DMS153 treated with DMSO at 0.1 percent for 48 hours (cell line): ENCODE measurements at regions not wholly inside any gene's neighbourhood (a gene's known extent, or its start where the extent isn't known, plus 50 kb on each side); places are given as distances from the start of the nearest gene placed in this dataset.
A peak's percentile ranks its signal among the peaks of the same experiment; 100 is the strongest.

ENCODE experiments used
- DNase-seq: peaks from one replicate; lab custom pipeline; 2025; ENCODE audit not compliant: unreplicated experiment; lab: John Stamatoyannopoulos, UW

DNA sequence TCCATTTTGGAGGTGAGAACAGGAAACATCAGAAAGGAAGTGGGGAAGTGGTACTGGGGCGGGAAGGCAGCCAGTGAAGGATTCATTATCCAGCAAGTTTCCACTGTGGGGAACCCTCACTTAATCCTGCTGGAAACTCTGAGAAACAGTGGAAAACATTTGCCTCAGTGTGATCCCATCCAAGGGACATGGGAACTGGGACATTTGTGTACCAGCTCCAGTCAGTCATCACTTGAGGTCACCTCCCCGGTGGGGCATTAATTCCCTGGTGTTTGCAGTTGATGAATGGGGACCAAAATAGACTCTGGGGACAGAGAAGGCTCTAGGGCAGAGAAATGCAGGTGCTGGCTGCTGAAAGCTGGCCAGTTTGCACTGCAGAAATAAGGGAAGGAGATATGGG, 599.9 kb downstream of the BUD13 start:
- DNase-seq, result no peak

GRCh38 chr11:116172156-116172555, 600.6 kb downstream of the BUD13 start:
- DNase-seq, result no peak

- no peak for DNase-seq
Observed at GRCh38 chr11:116171271-116172140, 601.3 kb downstream of the BUD13 start.

DNA sequence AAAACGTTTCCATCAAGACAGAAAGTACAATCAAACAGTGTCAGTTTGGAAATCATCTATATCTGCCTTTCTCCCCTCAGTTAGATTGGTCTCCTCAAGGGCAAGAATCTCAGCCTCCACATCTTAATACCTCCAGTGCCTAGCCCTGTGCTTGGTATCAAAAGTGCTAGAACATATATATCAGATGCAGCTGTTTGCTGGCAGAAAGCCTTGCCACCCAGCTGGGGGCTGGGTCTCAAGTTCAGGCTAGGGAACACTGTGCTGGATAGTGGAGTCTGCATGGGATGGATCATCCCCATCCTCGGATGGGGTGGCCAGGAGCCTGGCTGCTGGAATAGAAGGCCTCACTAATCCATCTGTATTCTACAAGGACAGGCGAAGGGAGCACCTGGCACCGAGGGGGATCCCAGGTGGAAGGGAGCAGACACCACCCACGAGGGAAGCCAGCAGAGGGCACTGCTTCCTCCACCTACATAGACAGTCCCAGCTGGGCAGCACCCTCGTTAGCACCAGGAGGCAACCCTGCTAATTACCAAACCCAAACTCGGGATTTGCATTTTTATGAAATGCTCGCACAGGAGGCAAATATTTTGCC, 602.2 kb downstream of the BUD13 start:
- no peak for DNase-seq

DNA sequence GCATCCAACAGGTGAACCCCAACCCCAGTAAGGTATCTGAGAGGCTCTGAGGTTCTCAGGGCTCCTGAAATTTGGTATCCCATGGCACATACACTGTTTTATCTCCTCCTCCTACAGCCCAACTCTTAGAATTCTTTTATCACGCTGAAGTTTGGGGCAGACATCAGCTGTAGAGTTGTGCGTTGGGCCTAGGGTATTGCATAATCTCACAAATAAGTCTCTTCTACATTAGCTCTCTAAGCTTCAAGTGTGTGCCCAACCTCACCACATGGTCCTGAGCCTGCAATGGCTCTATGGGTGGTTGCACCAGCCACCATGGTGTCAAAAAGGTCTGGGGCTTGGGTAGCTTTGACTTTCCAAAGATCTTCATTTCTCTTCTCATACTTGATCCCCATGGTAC, 603.0 kb downstream of the BUD13 start:
- no peak for DNase-seq

- no peak for DNase-seq
Observed at GRCh38 chr11:116168459-116168787, 604.4 kb downstream of the BUD13 start.

DNA sequence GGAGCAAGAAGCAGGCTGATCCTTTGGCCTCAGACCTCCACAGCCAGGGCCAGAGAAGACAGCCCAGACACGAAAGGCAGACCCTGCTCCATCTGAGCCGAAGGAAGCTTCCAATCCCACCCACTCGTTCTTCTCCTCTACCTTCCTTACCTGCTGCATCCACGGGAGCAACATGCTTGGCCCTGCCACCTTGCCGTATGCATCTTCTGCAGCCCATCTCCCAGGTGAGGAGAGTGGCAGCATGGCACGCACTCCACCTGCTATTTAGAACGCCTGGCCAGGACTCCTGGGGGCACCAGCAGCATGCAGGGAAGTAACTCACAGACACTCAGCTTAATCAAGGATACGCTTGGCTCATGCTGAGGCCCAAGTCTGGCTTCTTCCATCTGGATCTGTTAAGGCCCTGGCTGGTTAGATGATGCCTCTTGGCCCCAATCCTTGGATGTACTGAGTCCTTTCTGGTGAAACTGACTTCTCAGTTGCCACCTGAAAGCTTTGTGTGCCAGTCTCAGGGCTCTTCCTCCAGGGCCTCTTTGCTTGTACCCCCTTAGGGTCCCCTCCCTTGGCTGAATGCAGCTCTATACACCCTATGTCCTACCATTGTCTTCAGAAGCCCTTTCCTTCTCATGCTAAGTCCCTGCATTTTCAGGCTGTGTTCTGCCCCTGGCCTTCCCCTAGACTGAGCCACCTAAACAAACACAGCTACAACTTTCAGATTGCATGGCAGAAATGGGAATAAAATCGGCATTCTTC, 604.9 kb downstream of the BUD13 start:
- no peak for DNase-seq

- peak; percentile 75 for DNase-seq
Observed at GRCh38 chr11:116166573-116167465, 606.0 kb downstream of the BUD13 start.

DNA sequence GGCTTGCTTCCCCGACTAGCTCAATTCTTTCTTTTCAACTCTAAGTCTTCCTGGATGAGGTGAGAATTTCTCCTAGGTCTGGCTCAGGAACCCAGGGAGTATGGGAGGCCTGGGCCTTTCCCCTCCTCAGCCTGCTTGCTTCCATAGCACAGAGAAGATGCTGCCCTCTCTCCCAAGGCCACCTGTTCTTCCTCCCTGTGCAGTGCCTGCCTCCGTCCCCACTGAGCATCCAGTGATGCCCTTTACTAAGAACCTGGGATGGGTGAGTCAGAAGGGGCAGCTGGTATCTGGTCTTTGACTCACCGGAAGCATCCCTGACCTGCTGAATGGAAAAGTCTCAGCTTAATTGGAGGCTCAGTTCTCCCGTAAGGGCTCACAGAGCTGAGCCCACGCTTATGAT, 607.9 kb downstream of the BUD13 start:
- DNase-seq, result no peak

- DNase-seq, result peak; percentile 41
Observed at GRCh38 chr11:116162886-116163230, 609.9 kb downstream of the BUD13 start.

DNA sequence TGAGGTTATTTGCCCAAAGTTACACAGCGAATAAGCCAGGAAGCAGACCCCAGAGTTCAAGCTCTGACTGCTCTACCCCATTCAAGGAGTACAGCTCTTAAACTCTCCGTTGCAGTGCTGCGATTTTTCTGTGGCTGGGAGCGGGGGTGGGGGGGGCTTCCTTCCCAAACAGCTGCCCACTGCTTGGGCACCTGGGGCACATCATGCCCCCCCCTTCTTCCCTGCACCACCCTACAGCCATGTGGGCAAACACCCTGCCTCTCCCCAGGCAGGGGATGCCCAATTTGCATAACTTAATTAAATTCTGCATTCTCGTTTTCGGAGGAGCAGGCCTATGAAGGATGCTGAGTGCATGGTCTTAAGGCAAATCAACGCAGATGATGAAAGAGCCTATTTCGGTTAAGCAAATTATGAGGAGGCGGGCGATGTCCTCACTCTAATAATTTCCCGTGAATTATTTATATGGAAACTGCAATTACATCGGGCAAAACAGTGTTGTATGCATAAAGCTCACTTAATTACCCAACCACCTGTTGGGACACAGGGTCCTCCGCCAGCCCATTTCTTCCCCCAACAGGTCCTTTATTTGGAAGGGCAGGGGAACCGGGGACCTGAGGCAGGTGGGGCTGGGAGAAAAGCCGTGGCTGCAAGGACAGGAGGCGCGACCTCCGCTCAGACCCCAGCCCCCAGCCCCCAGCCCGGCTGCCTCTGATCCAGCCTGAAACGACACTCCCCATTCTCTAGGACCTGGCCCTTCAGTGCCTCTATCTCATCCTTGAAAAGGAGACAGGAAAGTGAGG, 610.5 kb downstream of the BUD13 start:
- no peak for DNase-seq

- DNase-seq, result no peak
Observed at GRCh38 chr11:116148645-116149044, 624.1 kb downstream of the BUD13 start.

- DNase-seq, result no peak
Observed at GRCh38 chr11:116148056-116148455, 624.7 kb downstream of the BUD13 start.

DNA sequence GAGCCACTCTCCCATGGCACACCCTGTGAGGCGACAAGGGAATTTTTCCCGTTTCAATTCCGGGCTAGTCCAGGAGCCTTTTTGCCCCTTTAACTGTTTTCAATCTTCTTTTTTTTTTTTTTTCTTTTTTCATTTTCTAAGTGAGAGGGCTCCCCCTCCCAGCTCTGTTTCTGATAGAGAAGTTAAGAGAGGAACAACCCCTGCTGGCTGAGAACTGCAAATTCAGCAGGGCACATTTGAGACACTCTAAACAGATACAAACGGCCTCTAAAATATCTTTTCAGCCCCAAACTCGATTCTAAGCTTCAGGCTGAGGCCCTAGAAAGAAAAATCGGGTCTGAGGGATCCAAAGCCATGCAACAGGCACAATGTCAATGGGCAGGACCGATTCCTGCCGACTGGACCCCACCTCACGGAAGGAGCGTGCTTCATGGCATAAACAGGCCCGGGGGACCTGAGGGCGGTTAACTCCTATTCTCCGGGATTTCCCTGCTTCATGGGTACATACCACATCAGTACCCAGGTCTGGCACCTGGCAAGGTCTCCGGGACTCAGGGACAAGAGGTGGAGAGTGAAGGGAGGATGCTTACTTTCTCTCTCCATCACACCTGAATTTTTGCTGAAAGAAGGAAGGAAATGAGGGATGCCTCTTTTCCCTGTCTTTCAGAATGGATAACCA, 627.5 kb downstream of the BUD13 start:
- no peak for DNase-seq

GRCh38 chr11:116144387-116144958, 628.3 kb downstream of the BUD13 start:
- DNase-seq, result no peak

DNA sequence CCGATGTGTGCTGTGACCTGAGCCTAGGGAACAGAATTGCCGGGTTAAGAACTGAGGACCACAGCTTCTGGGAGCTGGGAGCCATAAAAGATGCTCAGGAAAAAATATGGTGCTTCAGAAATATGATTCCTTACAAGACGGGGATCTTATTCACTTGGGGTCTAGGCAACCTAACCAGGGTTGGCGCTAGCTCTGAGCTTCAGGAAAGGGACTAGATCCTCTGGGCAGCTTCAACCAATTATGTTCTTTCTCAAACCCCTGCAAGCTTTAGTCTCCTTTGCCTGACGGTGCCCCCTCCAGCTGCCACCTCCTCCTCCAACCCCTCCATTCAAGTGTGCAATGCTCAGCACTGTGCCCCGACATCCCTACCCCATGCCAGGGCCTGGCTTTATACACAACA, 634.1 kb upstream of the CADM1 start:
- DNase-seq, result no peak

DNA sequence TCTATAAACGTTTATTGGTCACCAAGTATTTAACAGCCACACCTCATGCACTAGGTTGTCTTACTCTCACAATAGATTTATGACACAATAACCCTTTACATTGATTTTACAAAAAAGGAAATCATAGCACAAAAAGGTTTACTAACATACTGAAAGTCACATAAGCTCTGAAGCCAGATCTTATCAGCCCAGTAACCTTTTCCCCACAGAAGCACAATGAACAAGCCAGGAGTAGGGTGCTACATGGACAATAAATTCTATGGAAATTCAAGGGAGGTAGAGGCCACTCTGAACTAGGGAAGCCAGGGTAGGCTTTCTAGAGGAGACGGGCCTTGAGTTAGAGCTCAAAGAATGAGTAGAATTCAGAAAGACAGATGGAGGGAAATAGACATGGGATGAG, 633.5 kb upstream of the CADM1 start:
- no peak for DNase-seq

- no peak for DNase-seq
Observed at GRCh38 chr11:116136987-116137674, 632.9 kb upstream of the CADM1 start.

DNA sequence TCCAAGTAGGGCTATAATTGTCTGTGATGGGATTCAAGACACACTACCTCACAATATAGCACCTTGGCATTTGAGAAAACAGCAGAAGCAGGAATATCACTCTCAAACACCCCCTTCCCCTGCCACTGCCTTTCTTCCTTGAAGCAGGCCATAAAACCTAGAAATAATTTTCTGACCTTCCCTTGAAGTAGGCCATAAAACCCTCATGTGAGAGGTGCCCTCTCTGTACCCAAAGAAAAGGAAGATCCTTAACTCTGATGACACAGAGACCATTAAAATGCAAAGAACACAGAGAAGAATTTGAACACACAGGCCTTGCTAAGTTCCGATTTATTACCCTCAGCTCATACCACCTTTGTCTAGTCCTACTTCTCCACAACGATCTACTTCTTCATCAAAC, 631.7 kb upstream of the CADM1 start:
- no peak for DNase-seq
